ENCODE measurements at regions not wholly inside any gene's neighbourhood (a gene's known extent, or its start where the extent isn't known, plus 50 kb on each side); places are given as distances from the start of the nearest gene placed in this dataset.

- TF ChIP-seq EZH2 (IDR thresholded peaks at IDR 0.05; ENCODE audit: insufficient read depth, poor library complexity, severe bottlenecking) (no peak), EZH2phosphoT487 (IDR thresholded peaks at IDR 0.05; ENCODE audit: insufficient read depth, low read depth) (no peak)
Measured at GRCh38 chr2:13901526-13901925, 731.0 kb upstream of the LRATD1 start.

Measured in GM23248 (cell line).